Uterus (tissue), 3 donors: ENCODE measurements at regions not wholly inside any gene's neighbourhood (a gene's known extent, or its start where the extent isn't known, plus 50 kb on each side); places are given as distances from the start of the nearest gene placed in this dataset.

ENCODE experiments used
- DNase-seq, 2 donors: peaks; one replicate each; pipeline ENCODE4 v3.0.0-alpha.2; 2019 to 2020
- H3K27ac ChIP-seq, 2 donors: fragments of 200-600 bp; sonication (generic); 1 replicate in 1 of 2; 2 replicates in 1 of 2; pipeline ENCODE4 v1.5.1; 2016 to 2018
- H3K27me3 ChIP-seq, 2 donors: fragments of 200-600 bp; sonication (generic); one replicate each; pipeline ENCODE4 v1.5.1; 2018 to 2019; ENCODE audit warnings: control low read depth in 1 of 2
- H3K36me3 ChIP-seq, 2 donors: fragments of 200-600 bp; sonication (generic); one replicate each; pipeline ENCODE4 v1.5.1; 2019; ENCODE audit warnings: control low read depth in 1 of 2
- H3K4me1 ChIP-seq, 2 donors: fragments of 200-600 bp; sonication (generic); one replicate each; pipeline ENCODE4 v1.5.1; 2018 to 2019; ENCODE audit warnings: control low read depth in 1 of 2
- H3K4me3 ChIP-seq, 2 donors: fragments of 200-600 bp; sonication (generic); 1 replicate in 1 of 2; 2 replicates in 1 of 2; pipeline ENCODE4 v1.5.1; 2018 to 2019; ENCODE audit warnings: mild to moderate bottlenecking in 1 of 2
- H3K9me3 ChIP-seq, 2 donors: fragments of 200-600 bp; sonication (generic); one replicate each; pipeline ENCODE4 v1.5.1; 2019; ENCODE audit warnings: control low read depth in 1 of 2
- POLR2A ChIP-seq, 2 donors: fragments of 450-650 bp; IDR thresholded peaks; one replicate each; pipeline ENCODE4 v1.6.1; 2016; ENCODE audit warnings: antibody characterized with exemption in 2 of 2, mild to moderate bottlenecking in 1 of 2, moderate library complexity in 1 of 2
- intact Hi-C: fragments of 100-400 bp; cut with DNase I; formaldehyde crosslinking; loops from one replicate; pipeline ENCODE4 v1.15.1; 2023; ENCODE audit warnings: low total_unique reads
- TF ChIP-seq, protein P1 (sequence below), 4 experiments: fragments of 200-600 bp in 2 of 4; fragments of 450-650 bp in 2 of 4; sonication (generic) in 2 of 4; IDR thresholded peaks; one replicate each; pipeline ENCODE4 v1.5.1; 2016 to 2019; ENCODE audit warnings: antibody characterized with exemption in 4 of 4, mild to moderate bottlenecking in 2 of 4, moderate library complexity in 1 of 4
- donor health status: DM: yes; HTN: yes; CAD: no.

DNA sequence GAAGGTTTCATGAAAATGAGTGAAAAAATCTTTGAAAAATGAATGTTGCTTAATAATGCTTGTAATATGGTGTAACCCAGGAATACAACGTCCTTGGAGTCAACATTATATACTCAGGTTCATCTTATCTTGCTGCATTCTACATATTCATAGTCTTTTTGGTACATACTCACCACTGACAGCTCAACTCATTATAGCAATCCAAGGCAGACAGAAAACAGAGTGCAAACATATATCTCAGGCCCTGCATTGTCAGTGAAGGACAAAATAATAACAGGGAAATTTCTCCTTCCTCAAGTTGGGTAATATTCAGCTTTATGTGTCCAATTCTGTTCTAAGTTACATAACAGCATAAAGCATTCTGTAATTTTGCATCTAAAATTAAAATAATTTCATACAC is 1353.0 kb upstream of the SEL1L start:
- TF ChIP-seq, protein P1, sequence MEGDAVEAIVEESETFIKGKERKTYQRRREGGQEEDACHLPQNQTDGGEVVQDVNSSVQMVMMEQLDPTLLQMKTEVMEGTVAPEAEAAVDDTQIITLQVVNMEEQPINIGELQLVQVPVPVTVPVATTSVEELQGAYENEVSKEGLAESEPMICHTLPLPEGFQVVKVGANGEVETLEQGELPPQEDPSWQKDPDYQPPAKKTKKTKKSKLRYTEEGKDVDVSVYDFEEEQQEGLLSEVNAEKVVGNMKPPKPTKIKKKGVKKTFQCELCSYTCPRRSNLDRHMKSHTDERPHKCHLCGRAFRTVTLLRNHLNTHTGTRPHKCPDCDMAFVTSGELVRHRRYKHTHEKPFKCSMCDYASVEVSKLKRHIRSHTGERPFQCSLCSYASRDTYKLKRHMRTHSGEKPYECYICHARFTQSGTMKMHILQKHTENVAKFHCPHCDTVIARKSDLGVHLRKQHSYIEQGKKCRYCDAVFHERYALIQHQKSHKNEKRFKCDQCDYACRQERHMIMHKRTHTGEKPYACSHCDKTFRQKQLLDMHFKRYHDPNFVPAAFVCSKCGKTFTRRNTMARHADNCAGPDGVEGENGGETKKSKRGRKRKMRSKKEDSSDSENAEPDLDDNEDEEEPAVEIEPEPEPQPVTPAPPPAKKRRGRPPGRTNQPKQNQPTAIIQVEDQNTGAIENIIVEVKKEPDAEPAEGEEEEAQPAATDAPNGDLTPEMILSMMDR (IDR thresholded peaks at IDR 0.05) = no peak
- no peak for TF ChIP-seq POLR2A (IDR thresholded peaks at IDR 0.05)
- no peak for DNase-seq
- no peak overlapping the region for H3K4me3 ChIP-seq
- intact Hi-C loops = no loop called here
- H3K36me3 ChIP-seq = no peaks in the 10 kb centered on the region
- no peaks in the 10 kb centered on the region for H3K27me3 ChIP-seq
- H3K27ac ChIP-seq = no peak overlapping the region
- H3K9me3 ChIP-seq = no peaks in the 10 kb centered on the region
- H3K4me1 ChIP-seq = no peaks in the 10 kb centered on the region

DNA sequence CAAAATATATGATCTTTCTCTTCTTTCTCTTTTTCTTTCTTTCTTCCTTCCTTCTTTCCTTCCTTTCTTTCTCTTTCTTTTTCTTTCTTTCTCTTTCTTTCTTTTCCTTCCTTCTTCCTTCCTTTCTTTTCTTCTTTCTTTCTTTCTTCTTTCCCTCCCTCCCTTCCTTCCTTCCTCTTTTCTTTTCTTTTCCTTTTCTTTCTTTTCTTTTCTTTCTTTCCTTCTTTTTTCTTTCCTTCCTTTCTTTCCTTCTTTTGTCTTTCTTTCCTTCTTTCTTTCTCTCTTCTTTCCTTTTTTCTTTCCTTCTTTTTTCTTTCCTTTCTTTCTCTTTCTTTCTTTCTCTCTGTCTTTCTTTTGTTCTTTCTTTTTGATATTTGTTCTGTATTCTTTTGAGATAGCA is 1356.0 kb upstream of the SEL1L start:
- Histone ChIP-seq H3K36me3 (no peaks in the 10 kb centered on the region), H3K27me3 (no peaks in the 10 kb centered on the region), H3K27ac (no peak overlapping the region), H3K4me3 (no peak overlapping the region), H3K4me1 (no peaks in the 10 kb centered on the region), H3K9me3 (no peaks in the 10 kb centered on the region)
- DNase-seq = no peak
- intact Hi-C loops = no loop called here
- TF ChIP-seq POLR2A (IDR thresholded peaks at IDR 0.05) = no peak
- TF ChIP-seq, protein P1 (IDR thresholded peaks at IDR 0.05) = no peak

DNA sequence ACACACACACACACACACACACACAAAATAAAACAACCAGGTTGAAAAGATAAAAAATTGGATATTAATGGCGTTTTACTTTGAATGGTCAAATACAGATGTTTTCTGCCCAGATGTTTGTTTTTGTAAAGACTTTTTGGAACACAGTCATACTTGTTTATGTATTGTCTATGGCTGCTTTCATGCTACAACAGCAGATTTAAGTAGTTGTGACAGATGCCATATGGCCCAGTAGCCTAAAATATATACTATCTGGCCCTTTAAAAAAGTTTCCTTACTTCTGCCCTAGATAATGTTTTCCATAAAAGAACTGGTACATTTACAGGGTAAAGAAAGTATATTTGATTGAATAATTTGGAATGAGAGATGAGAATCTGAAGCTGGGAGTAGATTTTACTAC is 1362.8 kb upstream of the SEL1L start:
- no peak overlapping the region for H3K4me3 ChIP-seq
- H3K27ac ChIP-seq = no peak overlapping the region
- DNase-seq = no peak
- no peaks in the 10 kb centered on the region for H3K36me3 ChIP-seq
- no peaks in the 10 kb centered on the region for H3K4me1 ChIP-seq
- H3K9me3 ChIP-seq = no peaks in the 10 kb centered on the region
- intact Hi-C loops = no loop called here
- no peak for TF ChIP-seq POLR2A (IDR thresholded peaks at IDR 0.05)
- TF ChIP-seq, protein P1 (IDR thresholded peaks at IDR 0.05) = no peak
- no peaks in the 10 kb centered on the region for H3K27me3 ChIP-seq

DNA sequence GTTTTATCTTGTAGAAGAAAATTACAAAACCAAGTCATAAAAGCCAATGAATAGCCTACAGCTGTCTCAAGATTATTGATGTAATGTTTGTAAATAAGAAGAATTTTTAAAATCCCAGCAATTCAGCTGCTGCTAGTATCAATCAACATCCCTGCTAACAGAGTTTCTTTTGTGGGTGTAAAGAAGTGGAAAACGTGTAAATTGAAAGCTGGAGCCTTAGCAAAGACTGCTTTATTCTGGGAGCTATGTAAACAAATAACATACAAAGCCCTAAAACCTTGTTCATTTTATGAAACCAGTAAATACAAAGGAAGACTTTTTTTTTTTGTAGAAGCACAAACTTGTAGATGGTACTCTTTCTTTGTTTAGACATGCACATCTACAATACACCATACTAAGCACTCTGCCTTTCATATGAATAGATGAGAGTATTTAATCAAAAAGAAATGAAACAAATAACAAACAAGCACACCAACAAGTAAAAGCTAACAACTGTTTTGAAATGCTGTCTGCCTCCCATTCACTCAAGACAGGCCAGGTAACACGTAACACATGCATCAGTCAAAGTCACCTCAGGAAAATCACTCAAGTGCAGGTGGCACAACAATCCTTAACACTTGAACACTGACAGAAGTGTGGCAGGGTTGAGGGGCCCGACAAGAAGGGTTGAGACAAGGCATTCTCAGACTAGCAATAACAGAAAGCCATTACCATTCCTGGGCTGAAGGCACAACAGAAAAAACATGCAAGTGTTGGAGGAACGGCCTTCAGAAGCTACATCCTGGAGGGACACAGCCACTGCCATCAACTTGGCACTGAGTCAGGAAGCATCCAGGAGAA is 1364.0 kb upstream of the SEL1L start:
- intact Hi-C loops = no loop called here
- DNase-seq = no peak
- H3K4me1 ChIP-seq = no peaks in the 10 kb centered on the region
- TF ChIP-seq, protein P1 (IDR thresholded peaks at IDR 0.05) = no peak
- TF ChIP-seq POLR2A (IDR thresholded peaks at IDR 0.05) = no peak
- no peak overlapping the region for H3K4me3 ChIP-seq
- no peaks in the 10 kb centered on the region for H3K9me3 ChIP-seq
- no peak overlapping the region for H3K27ac ChIP-seq
- no peaks in the 10 kb centered on the region for H3K27me3 ChIP-seq
- H3K36me3 ChIP-seq = no peaks in the 10 kb centered on the region

DNA sequence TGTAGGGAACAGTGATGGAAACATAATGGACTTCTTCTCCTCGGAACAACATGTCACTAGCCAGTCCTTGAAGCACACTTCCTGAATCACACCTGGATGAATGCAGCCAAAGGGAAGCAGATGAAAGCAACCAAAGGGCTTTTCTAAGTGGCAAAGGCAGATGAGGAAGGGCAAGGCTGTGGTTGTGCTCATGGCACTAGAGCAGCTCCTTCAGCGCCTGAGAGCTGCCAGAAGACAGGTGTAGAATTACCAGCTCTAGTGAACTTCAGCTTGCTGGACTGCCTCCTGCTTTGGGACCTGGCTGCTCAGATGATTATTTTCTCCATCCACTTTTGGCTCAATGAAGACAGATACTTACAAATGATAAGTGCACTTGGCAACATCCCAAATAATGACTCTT is 1372.1 kb upstream of the SEL1L start:
- no peak for TF ChIP-seq POLR2A (IDR thresholded peaks at IDR 0.05)
- TF ChIP-seq, protein P1 (IDR thresholded peaks at IDR 0.05) = no peak
- Histone ChIP-seq H3K27me3 (no peaks in the 10 kb centered on the region), H3K4me3 (no peak overlapping the region), H3K36me3 (no peaks in the 10 kb centered on the region), H3K4me1 (no peaks in the 10 kb centered on the region), H3K27ac (no peak overlapping the region), H3K9me3 (no peaks in the 10 kb centered on the region)
- intact Hi-C loops = no loop called here
- no peak for DNase-seq
